Astrocyte (in vitro differentiated cells and primary cell): ENCODE measurements at regions not wholly inside any gene's neighbourhood (a gene's known extent, or its start where the extent isn't known, plus 50 kb on each side); places are given as distances from the start of the nearest gene placed in this dataset.
"Not testable (repeated sequence)": the region's sequence is repeated elsewhere in the genome, so short reads cannot be mapped to it uniquely, and the experiment has no call there.

Experiments
- DNase-seq: peaks from one replicate; pipeline ENCODE4 v3.0.0-alpha.2; 2010; ENCODE audit warnings: low read depth
- FAIRE-seq: peaks from 2 replicates; lab custom pipeline; 2011; peaks lifted over from hg19 to GRCh38; lab: Jason Lieb, UNC
- H2AFZ ChIP-seq: 2 replicates; pipeline ENCODE4 v1.6.0; 2012; ENCODE audit warnings: low read depth, low read length, inconsistent platforms
- H3K27ac ChIP-seq: 2 replicates; pipeline ENCODE4 v1.5.1; 2011; ENCODE audit warnings: low read depth, low read length, inconsistent platforms
- H3K27me3 ChIP-seq: 2 replicates; pipeline ENCODE4 v1.6.0; 2011; ENCODE audit warnings: low read length, inconsistent platforms; ENCODE audit not compliant: insufficient read depth
- H3K36me3 ChIP-seq: 2 replicates; pipeline ENCODE4 v1.5.1; 2011; ENCODE audit warnings: low read length, inconsistent platforms; ENCODE audit not compliant: insufficient read depth
- H3K4me1 ChIP-seq: 2 replicates; pipeline ENCODE4 v1.5.1; 2011; ENCODE audit warnings: low read length, inconsistent platforms; ENCODE audit not compliant: insufficient read depth
- H3K4me2 ChIP-seq: 2 replicates; pipeline ENCODE4 v1.6.0; 2012; ENCODE audit warnings: low read length, inconsistent platforms
- H3K4me3 ChIP-seq: 2 replicates; pipeline ENCODE4 v1.5.1; 2011; ENCODE audit warnings: low read depth, mild to moderate bottlenecking, low read length, inconsistent platforms; ENCODE audit not compliant: insufficient read depth
- H3K79me2 ChIP-seq: 2 replicates; pipeline ENCODE4 v1.6.0; 2012; ENCODE audit warnings: mild to moderate bottlenecking, low read length, inconsistent platforms; ENCODE audit not compliant: insufficient read depth
- H3K9ac ChIP-seq: 2 replicates; pipeline ENCODE4 v1.6.0; 2012; ENCODE audit warnings: mild to moderate bottlenecking, low read length, inconsistent platforms
- H3K9me3 ChIP-seq: 2 replicates; pipeline ENCODE4 v1.5.1; 2012; ENCODE audit warnings: low read depth, mild to moderate bottlenecking, low read length, inconsistent platforms; ENCODE audit not compliant: insufficient read depth
- H4K20me1 ChIP-seq: 2 replicates; pipeline ENCODE4 v1.6.0; 2012; ENCODE audit warnings: low read length, inconsistent platforms; ENCODE audit not compliant: insufficient read depth
- H3K27ac Mint-ChIP-seq: one replicate; pipeline ENCODE4 v1.8.0; 2021; ENCODE audit warnings: mild to moderate bottlenecking, mixed read lengths; ENCODE audit not compliant: unreplicated experiment
- H3K27me3 Mint-ChIP-seq: one replicate; pipeline ENCODE4 v1.8.0; 2021; ENCODE audit warnings: low read depth, mixed read lengths; ENCODE audit not compliant: unreplicated experiment
- H3K36me3 Mint-ChIP-seq: one replicate; pipeline ENCODE4 v1.8.0; 2021; ENCODE audit warnings: low read depth, mixed read lengths; ENCODE audit not compliant: unreplicated experiment
- H3K4me1 Mint-ChIP-seq: one replicate; pipeline ENCODE4 v1.8.0; 2021; ENCODE audit warnings: low read depth, mixed read lengths; ENCODE audit not compliant: unreplicated experiment
- H3K4me3 Mint-ChIP-seq: one replicate; pipeline ENCODE4 v1.8.0; 2021; ENCODE audit warnings: mild to moderate bottlenecking, moderate library complexity, mixed read lengths; ENCODE audit not compliant: unreplicated experiment
- H3K9me3 Mint-ChIP-seq: one replicate; pipeline ENCODE4 v1.8.0; 2021; ENCODE audit warnings: mild to moderate bottlenecking, mixed read lengths; ENCODE audit not compliant: unreplicated experiment
- CTCF ChIP-seq: IDR thresholded peaks from 2 replicates; pipeline ENCODE4 v1.5.1; 2011; ENCODE audit warnings: low read depth, mild to moderate bottlenecking, inconsistent platforms, low read length, moderate library complexity; ENCODE audit not compliant: insufficient read depth
- EZH2 ChIP-seq: IDR thresholded peaks from 2 replicates; pipeline ENCODE4 v1.6.1; 2012; ENCODE audit warnings: mild to moderate bottlenecking, low read length, inconsistent platforms; ENCODE audit not compliant: insufficient read depth

- no peak overlapping the region for H2AFZ ChIP-seq
- H3K4me3 ChIP-seq = no peak overlapping the region
- no peak for DNase-seq
- no peaks in the 10 kb centered on the region for H3K36me3 Mint-ChIP-seq
- no peak overlapping the region for H3K9ac ChIP-seq
- H3K27me3 Mint-ChIP-seq = no peaks in the 10 kb centered on the region
- no peak for FAIRE-seq
- H3K79me2 ChIP-seq = no peaks in the 10 kb centered on the region
- H3K9me3 ChIP-seq = no peaks in the 10 kb centered on the region
- no peaks in the 10 kb centered on the region for H3K4me1 Mint-ChIP-seq
- H3K27me3 ChIP-seq = no peaks in the 10 kb centered on the region
- no peaks in the 10 kb centered on the region for H3K36me3 ChIP-seq
- no peak overlapping the region for H3K27ac Mint-ChIP-seq
- no peak overlapping the region for H3K27ac ChIP-seq
- no peak for TF ChIP-seq CTCF
- no peak for TF ChIP-seq EZH2
- H3K9me3 Mint-ChIP-seq = peaks cover 2% of the 10 kb centered on the region
- no peaks in the 10 kb centered on the region for H4K20me1 ChIP-seq
- no peak overlapping the region for H3K4me2 ChIP-seq
- no peaks in the 10 kb centered on the region for H3K4me1 ChIP-seq
- no peak overlapping the region for H3K4me3 Mint-ChIP-seq
Observed at GRCh38 chr5:130912088-130912487, 253.0 kb downstream of the HINT1 start.

- Histone ChIP-seq H3K9me3 (no peaks in the 10 kb centered on the region), H4K20me1 (no peaks in the 10 kb centered on the region), H3K79me2 (no peaks in the 10 kb centered on the region), H2AFZ (no peak overlapping the region), H3K27ac (no peak overlapping the region), H3K36me3 (no peaks in the 10 kb centered on the region), H3K9ac (no peak overlapping the region), H3K4me2 (no peak overlapping the region), H3K27me3 (no peaks in the 10 kb centered on the region), H3K4me3 (no peak overlapping the region), H3K4me1 (no peaks in the 10 kb centered on the region)
- no peaks in the 10 kb centered on the region for H3K27me3 Mint-ChIP-seq
- FAIRE-seq = no peak
- H3K36me3 Mint-ChIP-seq = no peaks in the 10 kb centered on the region
- no peak overlapping the region for H3K27ac Mint-ChIP-seq
- H3K4me3 Mint-ChIP-seq = no peak overlapping the region
- no peaks in the 10 kb centered on the region for H3K4me1 Mint-ChIP-seq
- no peak for DNase-seq
- no peaks in the 10 kb centered on the region for H3K9me3 Mint-ChIP-seq
- TF ChIP-seq CTCF (no peak), EZH2 (no peak)
Observed at GRCh38 chr5:130908186-130908585, 256.9 kb downstream of the HINT1 start.

DNA sequence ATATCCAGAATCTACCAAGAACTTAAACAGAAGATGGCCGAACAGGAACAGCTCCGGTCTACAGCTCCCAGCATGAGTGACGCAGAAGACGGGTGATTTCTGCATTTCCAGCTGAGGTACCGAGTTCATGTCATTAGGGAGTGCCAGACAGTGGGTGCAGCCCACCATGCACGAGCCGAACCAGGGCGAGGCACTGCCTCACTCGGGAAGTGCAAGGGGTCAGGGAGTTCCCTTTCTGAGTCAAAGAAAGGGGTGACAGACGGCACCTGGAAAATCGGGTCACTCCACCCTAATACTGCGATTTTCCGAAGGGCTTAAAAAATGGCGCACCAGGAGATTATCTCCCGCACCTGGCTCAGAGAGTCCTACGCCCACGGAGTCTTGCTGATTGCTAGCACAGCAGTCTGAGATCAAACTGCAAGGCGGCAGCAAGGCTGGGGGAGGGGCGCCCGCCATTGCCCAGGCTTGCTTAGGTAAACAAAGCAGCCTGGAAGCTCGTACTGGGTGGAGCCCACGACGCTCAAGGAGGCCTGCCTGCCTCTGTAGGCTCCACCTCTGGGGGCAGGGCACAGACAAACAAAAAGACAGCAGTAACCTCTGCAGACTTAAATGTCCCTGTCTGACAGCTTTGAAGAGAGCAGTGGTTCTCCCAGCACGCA, 267.4 kb downstream of the HINT1 start:
- H4K20me1 ChIP-seq, FAIRE-seq, H3K9me3 Mint-ChIP-seq, H3K4me3 ChIP-seq, H3K27ac ChIP-seq, H3K36me3 ChIP-seq, H3K9ac ChIP-seq, H3K4me1 ChIP-seq, H3K36me3 Mint-ChIP-seq, H3K4me2 ChIP-seq, H3K27me3 Mint-ChIP-seq, H3K79me2 ChIP-seq, H3K27ac Mint-ChIP-seq, DNase-seq, H3K4me3 Mint-ChIP-seq, H3K4me1 Mint-ChIP-seq, H3K27me3 ChIP-seq, H2AFZ ChIP-seq, H3K9me3 ChIP-seq: not testable (repeated sequence)

GRCh38 chr5:130897181-130897536, 267.9 kb downstream of the HINT1 start:
- not testable (repeated sequence) for H3K27ac Mint-ChIP-seq, H3K4me3 ChIP-seq, H3K4me3 Mint-ChIP-seq

More at GRCh38 chr5:130897181-130897536, 267.9 kb downstream of the HINT1 start:
- not testable (repeated sequence) for H3K4me1 Mint-ChIP-seq, H3K9me3 ChIP-seq, H3K79me2 ChIP-seq, H3K4me2 ChIP-seq, H3K9me3 Mint-ChIP-seq, H3K9ac ChIP-seq, H3K27me3 ChIP-seq, FAIRE-seq, H3K27me3 Mint-ChIP-seq, H3K36me3 ChIP-seq, H3K4me1 ChIP-seq, H2AFZ ChIP-seq, H4K20me1 ChIP-seq, H3K27ac ChIP-seq, DNase-seq, H3K36me3 Mint-ChIP-seq
